Left lung (tissue), 4 donors: ENCODE measurements at regions not wholly inside any gene's neighbourhood (a gene's known extent, or its start where the extent isn't known, plus 50 kb on each side); places are given as distances from the start of the nearest gene placed in this dataset.

Experiments used
- ATAC-seq: fragments of 200-7000 bp; cut with Tn5 transposase; one replicate; pipeline ENCODE4 v1.9.1; 2020; ENCODE audit warnings: moderate library complexity
- DNase-seq, 4 donors: peaks; one replicate each; pipeline ENCODE4 v3.0.0-alpha.2; 2013 to 2020
- H3K27ac ChIP-seq, 2 donors: fragments of 200-600 bp; sonication (generic) in 1 of 2; one replicate each; pipeline versions ENCODE4 v1.5.0 to v1.8.0; 2020 to 2021
- H3K27me3 ChIP-seq, 2 donors: fragments of 200-600 bp; sonication (generic) in 1 of 2; one replicate each; pipeline versions ENCODE4 v1.5.0 to v1.8.0; 2020 to 2021
- H3K36me3 ChIP-seq, 2 donors: fragments of 200-600 bp; sonication (generic) in 1 of 2; one replicate each; pipeline versions ENCODE4 v1.5.0 to v1.8.0; 2020 to 2021
- H3K4me1 ChIP-seq, 2 donors: fragments of 200-600 bp; one replicate each; pipeline ENCODE4 v1.8.0; 2021
- H3K4me3 ChIP-seq, 2 donors: fragments of 200-600 bp; sonication (generic) in 1 of 2; one replicate each; pipeline versions ENCODE4 v1.5.0 to v1.8.0; 2020 to 2021; ENCODE audit warnings: mild to moderate bottlenecking in 1 of 2
- H3K9me3 ChIP-seq, 2 donors: fragments of 200-600 bp; sonication (generic) in 1 of 2; one replicate each; pipeline versions ENCODE4 v1.5.0 to v1.8.0; 2020 to 2021
- intact Hi-C, 2 donors: fragments of 100-400 bp; cut with DNase I; formaldehyde crosslinking; loops; one replicate each; pipeline versions ENCODE4 v1.11.2 to v1.14.2; 2022
- TF ChIP-seq, protein P1 (sequence below), 2 donors: fragments of 200-600 bp; sonication (generic) in 1 of 2; IDR thresholded peaks; one replicate each; pipeline versions ENCODE4 v1.5.0 to v1.8.0; 2021; ENCODE audit warnings: antibody characterized with exemption in 2 of 2
- donor health status: DM: no; HTN: yes; CAD: no.
- donor health status: DM: no; HTN: no; CAD: no.

DNA sequence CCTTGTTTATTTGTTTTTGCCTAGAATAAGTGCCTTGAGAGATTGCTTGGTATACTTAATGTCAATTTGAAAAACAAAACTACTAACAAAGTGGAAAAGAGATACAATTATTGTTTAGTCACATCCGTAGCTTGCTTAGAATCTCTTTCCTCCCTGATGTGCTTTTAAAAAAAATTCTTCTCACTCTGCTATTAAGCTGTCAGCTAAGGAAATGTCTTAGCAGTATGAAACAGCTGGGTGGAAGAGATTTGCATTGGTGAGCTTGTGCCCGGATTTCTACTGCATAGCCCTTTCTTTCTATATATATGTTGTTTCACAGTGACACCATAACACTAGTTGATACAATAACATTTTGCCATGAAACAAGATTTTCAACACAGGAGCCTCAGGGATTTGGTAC, 229.4 kb upstream of the RGS6 start:
- Histone ChIP-seq H3K4me3 (no peak overlapping the region), H3K36me3 (peaks cover 0 to 21% of the 10 kb centered on the region in 2 donors), H3K27ac (no peak overlapping the region), H3K9me3 (no peaks in the 10 kb centered on the region), H3K4me1 (no peaks in the 10 kb centered on the region), H3K27me3 (no peaks in the 10 kb centered on the region)
- TF ChIP-seq, protein P1, sequence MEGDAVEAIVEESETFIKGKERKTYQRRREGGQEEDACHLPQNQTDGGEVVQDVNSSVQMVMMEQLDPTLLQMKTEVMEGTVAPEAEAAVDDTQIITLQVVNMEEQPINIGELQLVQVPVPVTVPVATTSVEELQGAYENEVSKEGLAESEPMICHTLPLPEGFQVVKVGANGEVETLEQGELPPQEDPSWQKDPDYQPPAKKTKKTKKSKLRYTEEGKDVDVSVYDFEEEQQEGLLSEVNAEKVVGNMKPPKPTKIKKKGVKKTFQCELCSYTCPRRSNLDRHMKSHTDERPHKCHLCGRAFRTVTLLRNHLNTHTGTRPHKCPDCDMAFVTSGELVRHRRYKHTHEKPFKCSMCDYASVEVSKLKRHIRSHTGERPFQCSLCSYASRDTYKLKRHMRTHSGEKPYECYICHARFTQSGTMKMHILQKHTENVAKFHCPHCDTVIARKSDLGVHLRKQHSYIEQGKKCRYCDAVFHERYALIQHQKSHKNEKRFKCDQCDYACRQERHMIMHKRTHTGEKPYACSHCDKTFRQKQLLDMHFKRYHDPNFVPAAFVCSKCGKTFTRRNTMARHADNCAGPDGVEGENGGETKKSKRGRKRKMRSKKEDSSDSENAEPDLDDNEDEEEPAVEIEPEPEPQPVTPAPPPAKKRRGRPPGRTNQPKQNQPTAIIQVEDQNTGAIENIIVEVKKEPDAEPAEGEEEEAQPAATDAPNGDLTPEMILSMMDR (IDR thresholded peaks at IDR 0.05) = no peak
- ATAC-seq (no peak), DNase-seq (peak in 1 of 4 donors; percentile 69)
- intact Hi-C loops = no loop called here

DNA sequence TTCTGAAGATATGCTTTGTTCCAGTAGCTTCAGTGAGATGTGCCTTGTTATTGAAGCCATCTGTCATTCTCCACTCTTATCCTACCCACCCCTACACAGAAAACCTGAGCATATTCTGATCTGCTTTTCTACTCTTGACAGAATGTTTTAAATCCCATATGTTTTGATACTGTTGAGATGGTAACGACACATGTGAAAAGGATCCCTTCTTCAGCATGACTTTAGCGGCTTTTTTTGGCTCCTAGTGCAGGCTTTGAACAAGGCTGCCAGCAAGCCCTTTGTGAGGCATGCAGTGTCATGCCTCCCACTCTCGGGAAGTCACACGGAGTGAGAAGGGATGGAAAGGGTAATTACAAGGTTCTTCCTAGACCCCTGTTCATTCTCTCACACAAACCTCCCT, 228.8 kb upstream of the RGS6 start:
- TF ChIP-seq, protein P1 (IDR thresholded peaks at IDR 0.05) = no peak
- H3K4me3 ChIP-seq = no peak overlapping the region
- H3K27ac ChIP-seq = no peak overlapping the region
- H3K9me3 ChIP-seq = no peaks in the 10 kb centered on the region
- peak; percentile 26 for ATAC-seq
- intact Hi-C loops = no loop called here
- DNase-seq = peak in 2 of 4 donors; percentile 60 to 74
- H3K27me3 ChIP-seq = no peaks in the 10 kb centered on the region
- H3K4me1 ChIP-seq = no peaks in the 10 kb centered on the region
- H3K36me3 ChIP-seq = peaks cover 0 to 21% of the 10 kb centered on the region in 2 donors

DNA sequence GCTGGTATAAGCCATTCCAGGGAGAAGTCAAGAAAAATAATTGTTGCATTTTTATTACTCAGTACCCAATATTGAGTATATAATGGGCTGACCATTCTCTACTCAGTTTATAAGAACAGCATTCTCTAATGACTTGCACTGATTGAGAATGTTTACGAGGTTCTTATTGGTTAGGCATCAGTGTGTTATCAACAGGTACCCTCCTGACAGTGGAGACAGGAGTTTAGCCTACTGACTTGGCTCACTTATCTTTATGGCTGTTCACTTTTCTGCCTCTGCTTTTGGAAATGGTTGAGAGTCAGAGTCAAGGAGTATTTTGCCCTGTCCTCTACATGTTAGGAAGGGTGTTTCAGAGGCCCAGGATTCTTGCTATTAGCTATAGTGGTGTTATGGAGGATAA, 228.0 kb upstream of the RGS6 start:
- Histone ChIP-seq H3K4me1 (no peaks in the 10 kb centered on the region), H3K4me3 (no peak overlapping the region), H3K9me3 (no peaks in the 10 kb centered on the region), H3K27me3 (no peaks in the 10 kb centered on the region), H3K36me3 (peaks cover 0 to 16% of the 10 kb centered on the region in 2 donors), H3K27ac (no peak overlapping the region)
- ATAC-seq (no peak), DNase-seq (no peak)
- intact Hi-C loops = no loop called here
- TF ChIP-seq, protein P1 (IDR thresholded peaks at IDR 0.05) = no peak

DNA sequence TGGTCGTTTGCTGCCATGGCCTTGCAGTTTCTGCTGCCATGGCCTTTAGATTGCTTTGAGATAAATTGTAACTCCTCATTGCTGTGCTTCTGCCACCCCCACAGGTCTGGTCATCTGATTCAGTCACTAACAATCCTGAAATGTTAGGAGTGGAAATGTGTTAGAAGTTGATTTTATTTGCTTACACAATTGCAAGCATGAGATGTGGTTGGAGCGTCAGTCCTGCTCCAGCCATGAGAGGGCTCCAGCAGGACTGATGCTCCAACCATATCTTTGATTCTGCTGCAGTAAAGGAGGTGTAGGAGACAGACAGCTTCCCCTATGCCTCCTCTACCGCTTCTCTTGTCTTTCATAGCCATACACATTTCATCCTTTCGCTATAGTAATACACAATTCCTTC, 226.8 kb upstream of the RGS6 start:
- Histone ChIP-seq H3K27me3 (no peaks in the 10 kb centered on the region), H3K36me3 (peaks cover 0 to 24% of the 10 kb centered on the region in 2 donors), H3K9me3 (no peaks in the 10 kb centered on the region), H3K4me3 (no peak overlapping the region), H3K27ac (no peak overlapping the region), H3K4me1 (no peaks in the 10 kb centered on the region)
- TF ChIP-seq, protein P1 (IDR thresholded peaks at IDR 0.05) = no peak
- intact Hi-C loops = no loop called here
- ATAC-seq (no peak), DNase-seq (no peak)

DNA sequence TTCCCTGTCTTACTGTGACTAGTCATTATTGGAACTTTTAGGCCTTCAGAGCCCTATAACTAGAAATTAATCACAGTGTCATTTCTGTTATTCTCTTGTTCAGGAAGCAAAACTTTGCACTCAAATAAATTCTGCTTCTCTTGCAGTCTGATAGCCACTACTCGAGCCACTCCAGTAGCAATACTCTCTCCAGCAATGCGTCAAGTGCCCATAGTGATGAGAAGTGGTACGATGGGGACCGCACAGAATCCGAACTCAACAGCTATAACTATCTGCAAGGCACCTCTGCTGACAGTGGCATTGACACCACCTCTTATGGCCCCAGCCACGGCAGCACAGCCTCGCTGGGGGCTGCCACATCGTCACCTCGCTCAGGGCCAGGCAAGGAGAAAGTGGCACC, 223.2 kb upstream of the RGS6 start:
- no peaks in the 10 kb centered on the region for H3K4me1 ChIP-seq
- intact Hi-C loops = no loop called here
- no peak for DNase-seq
- TF ChIP-seq, protein P1 (IDR thresholded peaks at IDR 0.05) = no peak
- H3K27ac ChIP-seq = no peak overlapping the region
- no peaks in the 10 kb centered on the region for H3K9me3 ChIP-seq
- H3K27me3 ChIP-seq = no peaks in the 10 kb centered on the region
- peaks cover 0 to 33% of the 10 kb centered on the region in 2 donors for H3K36me3 ChIP-seq
- H3K4me3 ChIP-seq = no peak overlapping the region
- ATAC-seq = peak; percentile 79
